HepG2 (cell line): ENCODE measurements at regions not wholly inside any gene's neighbourhood (a gene's known extent, or its start where the extent isn't known, plus 50 kb on each side); places are given as distances from the start of the nearest gene placed in this dataset.

Source experiments
- ATAC-seq: fragments of 200-7000 bp; cut with Tn5 transposase; 3 replicates; pipeline ENCODE4 v1.9.1; 2020; ENCODE audit warnings: mild to moderate bottlenecking, moderate library complexity
- BruUV-seq: library from RNA; stranded (reverse); fragments of 400-500 nt; replicated peaks from 2 replicates; lab custom pipeline; 2021; lab: Mats Ljungman, UMichigan
- CTCF ChIA-PET: fragments of 300-600 bp; formaldehyde crosslinking; extraction: SDS; loops from one replicate; lab custom pipeline; 2021; ENCODE audit warnings: low total read pairs, inconsistent platforms, low intra/inter-chr PET ratio; lab: Yijun Ruan, JAX
- POLR2A ChIA-PET: fragments of 350-600 bp; sonication (Branson Sonifier 250); formaldehyde crosslinking; loops from one replicate; lab custom pipeline; 2020; ENCODE audit warnings: antibody characterized with exemption, inconsistent platforms; lab: Yijun Ruan, JAX
- DNase-seq: peaks from one replicate; pipeline ENCODE4 v3.0.0-alpha.2; 2015; ENCODE audit warnings: low spot score
- FAIRE-seq: peaks from 3 replicates; lab custom pipeline; 2011; peaks lifted over from hg19 to GRCh38; lab: Jason Lieb, UNC
- H2AFZ ChIP-seq: one replicate; pipeline ENCODE4 v1.6.1; 2011; ENCODE audit warnings: low read length, inconsistent platforms
- H3K27ac ChIP-seq: fragments of 300-600 bp; 3 replicates; pipeline ENCODE4 v1.8.0; 2011; ENCODE audit warnings: mixed run types, mild to moderate bottlenecking, mixed read lengths, low read length, inconsistent platforms; ENCODE audit not compliant: insufficient read depth; ENCODE audit errors: extremely low read length
- H3K27me3 ChIP-seq, 2 experiments: fragments of 200-600 bp in 1 of 2; 2 replicates in 1 of 2; 3 replicates in 1 of 2; pipeline versions ENCODE4 v1.6.0 to v1.8.0; 2011; ENCODE audit warnings: low read length in 2 of 2, mild to moderate bottlenecking in 2 of 2, moderate library complexity in 2 of 2, inconsistent platforms in 1 of 2; ENCODE audit not compliant: insufficient read depth in 2 of 2, control insufficient read depth in 1 of 2
- H3K36me3 ChIP-seq, 2 experiments: fragments of 200-600 bp in 1 of 2; replicated peaks in 1 of 2; 2 replicates in 1 of 2; 3 replicates in 1 of 2; pipeline versions ENCODE4 v1.5.1 to v1.8.0; 2011; ENCODE audit warnings: low read length in 2 of 2, inconsistent platforms in 1 of 2; ENCODE audit not compliant: insufficient read depth in 2 of 2, control insufficient read depth in 1 of 2
- H3K4me1 ChIP-seq: 2 replicates; pipeline ENCODE4 v1.5.1; 2012; ENCODE audit warnings: low read length, inconsistent platforms; ENCODE audit not compliant: insufficient read depth
- H3K4me2 ChIP-seq: 2 replicates; pipeline ENCODE4 v1.6.0; 2011; ENCODE audit warnings: low read depth, low read length, inconsistent platforms
- H3K4me3 ChIP-seq, 3 experiments: fragments of 200-600 bp in 1 of 3; sonication (generic), shearing (Covaris generic) in 1 of 3; replicated peaks in 1 of 3; 2 replicates each; pipeline ENCODE4 v1.5.1; 2011 to 2016; ENCODE audit warnings: low read length in 3 of 3, inconsistent platforms in 2 of 3, low read depth in 2 of 3, mild to moderate bottlenecking in 2 of 3, control low read depth in 1 of 3, mixed read lengths in 1 of 3; ENCODE audit not compliant: insufficient read depth in 1 of 3
- H3K79me2 ChIP-seq: one replicate; pipeline ENCODE4 v1.6.1; 2011; ENCODE audit warnings: low read length, inconsistent platforms; ENCODE audit not compliant: insufficient read depth
- H3K9ac ChIP-seq: 2 replicates; pipeline ENCODE4 v1.6.0; 2011; ENCODE audit warnings: mild to moderate bottlenecking, low read depth, low read length, inconsistent platforms; ENCODE audit not compliant: insufficient read depth
- H3K9me3 ChIP-seq: 2 replicates; pipeline ENCODE4 v1.5.1; 2012; ENCODE audit warnings: mild to moderate bottlenecking, low read length
- H4K20me1 ChIP-seq: 2 replicates; pipeline ENCODE4 v1.6.0; 2011; ENCODE audit warnings: inconsistent platforms, mild to moderate bottlenecking, low read length, moderate library complexity; ENCODE audit not compliant: insufficient read depth
- ATAD3A ChIP-seq: sonication (generic); formaldehyde crosslinking; IDR thresholded peaks from 2 replicates; pipeline ENCODE4 v1.4.0; 2020; ENCODE audit warnings: missing genetic modification reagents
- HCFC1 ChIP-seq: fragments of 150-350 bp; IDR thresholded peaks from 2 replicates; pipeline ENCODE4 v1.6.1; 2014; ENCODE audit warnings: low read depth, low read length
- NCOR1 ChIP-seq: fragments of 200-600 bp; sonication (generic); IDR thresholded peaks from 2 replicates; pipeline ENCODE4 v1.7.0; 2017; ENCODE audit warnings: antibody characterized with exemption, low read length, borderline replicate concordance
- RCOR2 ChIP-seq: IDR thresholded peaks from 2 replicates; pipeline ENCODE4 v1.6.1; 2016; ENCODE audit warnings: missing biosample characterization, missing genetic modification reagents
- SMYD3 ChIP-seq: sonication (generic); formaldehyde crosslinking; IDR thresholded peaks from 2 replicates; pipeline ENCODE4 v1.8.1; 2023; ENCODE audit warnings: mild to moderate bottlenecking, missing genetic modification reagents
- TMF1 ChIP-seq: sonication (generic); formaldehyde crosslinking; IDR thresholded peaks from 2 replicates; pipeline ENCODE4 v1.8.1; 2022; ENCODE audit warnings: low read depth, missing genetic modification reagents
- ZFP36 ChIP-seq: fragments of 150-350 bp; IDR thresholded peaks from 2 replicates; pipeline ENCODE4 v1.6.1; 2018; ENCODE audit warnings: borderline replicate concordance, low read length, low read depth; ENCODE audit not compliant: partially characterized antibody
- ZNF296 ChIP-seq: sonication (generic); formaldehyde crosslinking; conservative IDR thresholded peaks from 2 replicates; pipeline ENCODE4 v1.5.0; 2020; ENCODE audit warnings: mild to moderate bottlenecking, missing genetic modification reagents
- ZNF746 ChIP-seq: sonication (generic); formaldehyde crosslinking; IDR thresholded peaks from 2 replicates; pipeline ENCODE4 v1.8.0; 2022; ENCODE audit warnings: mild to moderate bottlenecking, missing genetic modification reagents
- ZNF850 ChIP-seq: sonication (generic); formaldehyde crosslinking; conservative IDR thresholded peaks from 2 replicates; pipeline ENCODE4 v1.9.0; 2021; ENCODE audit warnings: mild to moderate bottlenecking, missing genetic modification reagents
- WGBS: methylation state at CpG from one replicate; pipeline ENCODE4 v1.1.6; 2017; ENCODE audit warnings: low lambda C conversion rate; 5-methylcytosine and 5-hydroxymethylcytosine counted together
- in situ Hi-C: cut with HindIII; loops from 2 replicates; pipeline ENCODE4 v1.10.0; 2017; ENCODE audit warnings: low pct_unique_long_range_greater_than_20kb; ENCODE audit not compliant: extremely low pct_ligation_motif_present
- intact Hi-C: fragments of 100-400 bp; cut with micrococcal nuclease; formaldehyde crosslinking; loops from one replicate; pipeline ENCODE4 v1.10.0; 2022; ENCODE audit not compliant: unreplicated experiment
- TF ChIP-seq, protein P1 (sequence below): sonication (generic); formaldehyde crosslinking; IDR thresholded peaks from 2 replicates; pipeline ENCODE4 v1.4.0; 2020; ENCODE audit warnings: missing genetic modification reagents
- TF ChIP-seq, protein P2 (sequence below): sonication (generic); formaldehyde crosslinking; IDR thresholded peaks from 2 replicates; pipeline ENCODE4 v1.8.1; 2022; ENCODE audit warnings: mild to moderate bottlenecking, missing genetic modification reagents
- TF ChIP-seq, protein P3 (sequence below): sonication (generic); formaldehyde crosslinking; IDR thresholded peaks from 2 replicates; pipeline ENCODE4 v1.4.0; 2020; ENCODE audit warnings: mild to moderate bottlenecking, low read depth, missing genetic modification reagents
- TF ChIP-seq, protein P4 (sequence below): sonication (generic); formaldehyde crosslinking; IDR thresholded peaks from 2 replicates; pipeline ENCODE4 v1.4.0; 2020; ENCODE audit warnings: missing genetic modification reagents

GRCh38 chr10:121282264-121282663, 316.0 kb downstream of the FGFR2 start:
- Histone ChIP-seq H4K20me1 (no peaks in the 10 kb centered on the region), H3K4me1 (no peaks in the 10 kb centered on the region), H3K4me2 (no peak overlapping the region), H3K79me2 (no peaks in the 10 kb centered on the region), H3K9me3 (no peaks in the 10 kb centered on the region), H3K27ac (no peak overlapping the region), H3K36me3 (no peaks in the 10 kb centered on the region), H3K4me3 (no peak overlapping the region), H2AFZ (no peak overlapping the region), H3K27me3 (no peaks in the 10 kb centered on the region), H3K9ac (no peak overlapping the region)
- FAIRE-seq: no peak
- no peak for ATAC-seq
- CTCF ChIA-PET: no interaction called here
- in situ Hi-C loops: no loop called here
- TF ChIP-seq ZNF746 (CRISPR knock-in tag) (no peak), NCOR1 (no peak), ZFP36 (no peak), TMF1 (CRISPR knock-in tag) (no peak), SMYD3 (CRISPR knock-in tag) (no peak), ATAD3A (CRISPR knock-in tag) (no peak), HCFC1 (no peak), ZNF850 (CRISPR knock-in tag) (no peak), RCOR2 (no peak), ZNF296 (CRISPR knock-in tag) (no peak)
- TF ChIP-seq, protein P1, sequence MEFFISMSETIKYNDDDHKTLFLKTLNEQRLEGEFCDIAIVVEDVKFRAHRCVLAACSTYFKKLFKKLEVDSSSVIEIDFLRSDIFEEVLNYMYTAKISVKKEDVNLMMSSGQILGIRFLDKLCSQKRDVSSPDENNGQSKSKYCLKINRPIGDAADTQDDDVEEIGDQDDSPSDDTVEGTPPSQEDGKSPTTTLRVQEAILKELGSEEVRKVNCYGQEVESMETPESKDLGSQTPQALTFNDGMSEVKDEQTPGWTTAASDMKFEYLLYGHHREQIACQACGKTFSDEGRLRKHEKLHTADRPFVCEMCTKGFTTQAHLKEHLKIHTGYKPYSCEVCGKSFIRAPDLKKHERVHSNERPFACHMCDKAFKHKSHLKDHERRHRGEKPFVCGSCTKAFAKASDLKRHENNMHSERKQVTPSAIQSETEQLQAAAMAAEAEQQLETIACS (CRISPR knock-in tag): no peak
- TF ChIP-seq, protein P2, sequence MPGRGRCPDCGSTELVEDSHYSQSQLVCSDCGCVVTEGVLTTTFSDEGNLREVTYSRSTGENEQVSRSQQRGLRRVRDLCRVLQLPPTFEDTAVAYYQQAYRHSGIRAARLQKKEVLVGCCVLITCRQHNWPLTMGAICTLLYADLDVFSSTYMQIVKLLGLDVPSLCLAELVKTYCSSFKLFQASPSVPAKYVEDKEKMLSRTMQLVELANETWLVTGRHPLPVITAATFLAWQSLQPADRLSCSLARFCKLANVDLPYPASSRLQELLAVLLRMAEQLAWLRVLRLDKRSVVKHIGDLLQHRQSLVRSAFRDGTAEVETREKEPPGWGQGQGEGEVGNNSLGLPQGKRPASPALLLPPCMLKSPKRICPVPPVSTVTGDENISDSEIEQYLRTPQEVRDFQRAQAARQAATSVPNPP: no peak
- TF ChIP-seq, protein P3, sequence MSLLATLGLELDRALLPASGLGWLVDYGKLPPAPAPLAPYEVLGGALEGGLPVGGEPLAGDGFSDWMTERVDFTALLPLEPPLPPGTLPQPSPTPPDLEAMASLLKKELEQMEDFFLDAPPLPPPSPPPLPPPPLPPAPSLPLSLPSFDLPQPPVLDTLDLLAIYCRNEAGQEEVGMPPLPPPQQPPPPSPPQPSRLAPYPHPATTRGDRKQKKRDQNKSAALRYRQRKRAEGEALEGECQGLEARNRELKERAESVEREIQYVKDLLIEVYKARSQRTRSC: no peak
- TF ChIP-seq, protein P4, sequence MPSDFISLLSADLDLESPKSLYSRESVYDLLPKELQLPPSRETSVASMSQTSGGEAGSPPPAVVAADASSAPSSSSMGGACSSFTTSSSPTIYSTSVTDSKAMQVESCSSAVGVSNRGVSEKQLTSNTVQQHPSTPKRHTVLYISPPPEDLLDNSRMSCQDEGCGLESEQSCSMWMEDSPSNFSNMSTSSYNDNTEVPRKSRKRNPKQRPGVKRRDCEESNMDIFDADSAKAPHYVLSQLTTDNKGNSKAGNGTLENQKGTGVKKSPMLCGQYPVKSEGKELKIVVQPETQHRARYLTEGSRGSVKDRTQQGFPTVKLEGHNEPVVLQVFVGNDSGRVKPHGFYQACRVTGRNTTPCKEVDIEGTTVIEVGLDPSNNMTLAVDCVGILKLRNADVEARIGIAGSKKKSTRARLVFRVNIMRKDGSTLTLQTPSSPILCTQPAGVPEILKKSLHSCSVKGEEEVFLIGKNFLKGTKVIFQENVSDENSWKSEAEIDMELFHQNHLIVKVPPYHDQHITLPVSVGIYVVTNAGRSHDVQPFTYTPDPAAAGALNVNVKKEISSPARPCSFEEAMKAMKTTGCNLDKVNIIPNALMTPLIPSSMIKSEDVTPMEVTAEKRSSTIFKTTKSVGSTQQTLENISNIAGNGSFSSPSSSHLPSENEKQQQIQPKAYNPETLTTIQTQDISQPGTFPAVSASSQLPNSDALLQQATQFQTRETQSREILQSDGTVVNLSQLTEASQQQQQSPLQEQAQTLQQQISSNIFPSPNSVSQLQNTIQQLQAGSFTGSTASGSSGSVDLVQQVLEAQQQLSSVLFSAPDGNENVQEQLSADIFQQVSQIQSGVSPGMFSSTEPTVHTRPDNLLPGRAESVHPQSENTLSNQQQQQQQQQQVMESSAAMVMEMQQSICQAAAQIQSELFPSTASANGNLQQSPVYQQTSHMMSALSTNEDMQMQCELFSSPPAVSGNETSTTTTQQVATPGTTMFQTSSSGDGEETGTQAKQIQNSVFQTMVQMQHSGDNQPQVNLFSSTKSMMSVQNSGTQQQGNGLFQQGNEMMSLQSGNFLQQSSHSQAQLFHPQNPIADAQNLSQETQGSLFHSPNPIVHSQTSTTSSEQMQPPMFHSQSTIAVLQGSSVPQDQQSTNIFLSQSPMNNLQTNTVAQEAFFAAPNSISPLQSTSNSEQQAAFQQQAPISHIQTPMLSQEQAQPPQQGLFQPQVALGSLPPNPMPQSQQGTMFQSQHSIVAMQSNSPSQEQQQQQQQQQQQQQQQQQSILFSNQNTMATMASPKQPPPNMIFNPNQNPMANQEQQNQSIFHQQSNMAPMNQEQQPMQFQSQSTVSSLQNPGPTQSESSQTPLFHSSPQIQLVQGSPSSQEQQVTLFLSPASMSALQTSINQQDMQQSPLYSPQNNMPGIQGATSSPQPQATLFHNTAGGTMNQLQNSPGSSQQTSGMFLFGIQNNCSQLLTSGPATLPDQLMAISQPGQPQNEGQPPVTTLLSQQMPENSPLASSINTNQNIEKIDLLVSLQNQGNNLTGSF (CRISPR knock-in tag): no peak
- POLR2A ChIA-PET: no interaction called here
- intact Hi-C loops: no loop called here
- no peak for DNase-seq
- BruUV-seq: no TSS peak
- 14% methylated on average over 3 of the region's 3 CpGs for WGBS
